ENCODE measurements at regions not wholly inside any gene's neighbourhood (a gene's known extent, or its start where the extent isn't known, plus 50 kb on each side); places are given as distances from the start of the nearest gene placed in this dataset.

- DNase-seq, result no peak
These were observed 130.8 kb downstream of the LYPLAL1 start for GRCh38 chr1:219304227-219305226.

GRCh38 chr1:219302697-219303096, 129.0 kb downstream of the LYPLAL1 start:
- no peak for DNase-seq

GRCh38 chr1:219299420-219299819, 125.7 kb downstream of the LYPLAL1 start:
- no peak for DNase-seq

GRCh38 chr1:219298571-219299148, 125.0 kb downstream of the LYPLAL1 start:
- DNase-seq, result no peak

- DNase-seq, result no peak
These were observed 123.0 kb downstream of the LYPLAL1 start for GRCh38 chr1:219296430-219297355.

GRCh38 chr1:219294251-219294650, 120.6 kb downstream of the LYPLAL1 start:
- no peak for DNase-seq

- DNase-seq, result no peak
These were observed 119.7 kb downstream of the LYPLAL1 start for GRCh38 chr1:219293410-219293809.

GRCh38 chr1:219292999-219293398, 119.3 kb downstream of the LYPLAL1 start:
- DNase-seq, result no peak

- no peak for DNase-seq
These were observed 118.7 kb downstream of the LYPLAL1 start for GRCh38 chr1:219292341-219292740.

GRCh38 chr1:219289171-219289570, 115.5 kb downstream of the LYPLAL1 start:
- no peak for DNase-seq

GRCh38 chr1:219283541-219283940, 109.9 kb downstream of the LYPLAL1 start:
- no peak for DNase-seq

GRCh38 chr1:219281831-219282230, 108.2 kb downstream of the LYPLAL1 start:
- DNase-seq, result no peak

- DNase-seq, result no peak
These were observed 105.5 kb downstream of the LYPLAL1 start for GRCh38 chr1:219279017-219279770.

GRCh38 chr1:219278288-219278687, 104.6 kb downstream of the LYPLAL1 start:
- DNase-seq, result no peak

GRCh38 chr1:219277304-219278105, 103.8 kb downstream of the LYPLAL1 start:
- DNase-seq, result no peak

GRCh38 chr1:219276049-219276738, 102.5 kb downstream of the LYPLAL1 start:
- DNase-seq, result no peak

GRCh38 chr1:219273088-219273686, 99.5 kb downstream of the LYPLAL1 start:
- no peak for DNase-seq

GRCh38 chr1:219271818-219272535, 98.3 kb downstream of the LYPLAL1 start:
- DNase-seq, result no peak

GRCh38 chr1:219269171-219269570, 95.5 kb downstream of the LYPLAL1 start:
- DNase-seq, result no peak

- no peak for DNase-seq
These were observed 92.8 kb downstream of the LYPLAL1 start for GRCh38 chr1:219266524-219266923.
